A549 (cell line): ENCODE measurements at regions not wholly inside any gene's neighbourhood (a gene's known extent, or its start where the extent isn't known, plus 50 kb on each side); places are given as distances from the start of the nearest gene placed in this dataset.

Source experiments
- ATAC-seq, 2 experiments: fragments of 200-7000 bp in 1 of 2; fragments of >200 bp in 1 of 2; cut with Nextera tagmentation in 1 of 2; cut with Tn5 transposase in 1 of 2; 3 replicates each; pipeline versions ENCODE4 v1.8.0 to v1.9.1; 2018 to 2020; ENCODE audit warnings: mild to moderate bottlenecking in 1 of 2, moderate library complexity in 1 of 2
- CTCF ChIA-PET: fragments of 300-600 bp; sonication (Branson Sonifier 250); formaldehyde crosslinking; extraction: SDS; loops from one replicate; lab custom pipeline; 2021; ENCODE audit warnings: antibody characterized with exemption, inconsistent platforms; lab: Yijun Ruan, JAX
- POLR2A ChIA-PET: fragments of 350-600 bp; formaldehyde crosslinking; extraction: SDS; loops from one replicate; lab custom pipeline; 2021; ENCODE audit warnings: antibody characterized with exemption, inconsistent platforms; lab: Yijun Ruan, JAX
- DNase-seq, 2 experiments: peaks; one replicate each; pipeline versions ENCODE4 v3.0.0 to v3.0.0-alpha.2; 2011 to 2016; ENCODE audit warnings: low read depth in 1 of 2, low spot score in 1 of 2
- FAIRE-seq: peaks from 2 replicates; lab custom pipeline; 2011; peaks lifted over from hg19 to GRCh38; lab: Jason Lieb, UNC
- H3K27ac ChIP-seq, 2 experiments: fragments of >200 bp; sonication (Bioruptor Twin); formaldehyde crosslinking; 3 replicates each; pipeline ENCODE4 v1.5.1; 2016 to 2017
- H3K4me1 ChIP-seq: fragments of >200 bp; sonication (Bioruptor Twin); formaldehyde crosslinking; 3 replicates; pipeline ENCODE4 v1.6.1; 2016
- H3K4me2 ChIP-seq: fragments of >200 bp; sonication (Bioruptor Twin); formaldehyde crosslinking; 3 replicates; pipeline ENCODE4 v1.6.1; 2016
- H3K4me3 ChIP-seq: fragments of >200 bp; sonication (Bioruptor Twin); formaldehyde crosslinking; 3 replicates; pipeline ENCODE4 v1.5.1; 2016
- H3K9me3 ChIP-seq: fragments of >200 bp; sonication (Bioruptor Twin); formaldehyde crosslinking; 3 replicates; pipeline ENCODE4 v1.6.1; 2016
- BCL3 ChIP-seq: fragments of >200 bp; sonication (Bioruptor Twin); formaldehyde crosslinking; IDR thresholded peaks from 3 replicates; pipeline ENCODE4 v1.6.1; 2016
- CBX2 ChIP-seq: fragments of 200-600 bp; sonication (generic); IDR thresholded peaks from 2 replicates; pipeline ENCODE4 v1.6.1; 2016; ENCODE audit warnings: low read depth, mild to moderate bottlenecking, borderline replicate concordance
- FOSB ChIP-seq: fragments of 250-450 bp; sonication (Bioruptor Pico); IDR thresholded peaks from 2 replicates; pipeline ENCODE4 v1.5.0; 2020; ENCODE audit warnings: mild to moderate bottlenecking, moderate library complexity
- FOSL2 ChIP-seq, 2 experiments: fragments of 450-650 bp in 1 of 2; fragments of >200 bp in 1 of 2; sonication (Bioruptor Twin) in 1 of 2; formaldehyde crosslinking; IDR thresholded peaks; 2 replicates each; pipeline versions ENCODE4 v1.5.0 to v1.6.1; 2016 to 2020; ENCODE audit warnings: mild to moderate bottlenecking in 1 of 2, moderate library complexity in 1 of 2
- HEYL ChIP-seq: fragments of 250-450 bp; sonication (Bioruptor Pico); IDR thresholded peaks from 2 replicates; pipeline ENCODE4 v1.8.0; 2021; ENCODE audit warnings: mild to moderate bottlenecking, moderate library complexity
- HOXB5 ChIP-seq: fragments of 250-450 bp; sonication (Bioruptor Pico); IDR thresholded peaks from 2 replicates; pipeline ENCODE4 v1.5.0; 2020; ENCODE audit warnings: mild to moderate bottlenecking, moderate library complexity
- KDM1A ChIP-seq: fragments of 200-600 bp; sonication (generic); IDR thresholded peaks from 2 replicates; pipeline ENCODE4 v1.6.1; 2016; ENCODE audit warnings: low read depth, mild to moderate bottlenecking
- NFE2L2 ChIP-seq: fragments of 150-350 bp; conservative IDR thresholded peaks from 2 replicates; pipeline ENCODE4 v1.6.1; 2014; ENCODE audit warnings: low read length
- POLR2AphosphoS2 ChIP-seq: conservative IDR thresholded peaks from 2 replicates; pipeline ENCODE4 v1.6.1; 2012; ENCODE audit warnings: low read length, improper control_type of control experiment, inconsistent platforms
- RARB ChIP-seq: fragments of 250-450 bp; sonication (Bioruptor Pico); IDR thresholded peaks from 2 replicates; pipeline ENCODE4 v1.8.0; 2021; ENCODE audit warnings: mild to moderate bottlenecking, moderate library complexity
- RNF2 ChIP-seq: fragments of 200-600 bp; sonication (generic); IDR thresholded peaks from 2 replicates; pipeline ENCODE4 v1.6.1; 2016; ENCODE audit warnings: low read depth, mild to moderate bottlenecking, antibody characterized with exemption, moderate library complexity, borderline replicate concordance
- SMC3 ChIP-seq: fragments of >200 bp; sonication (Bioruptor Twin); formaldehyde crosslinking; IDR thresholded peaks from 3 replicates; pipeline ENCODE4 v1.6.1; 2018; ENCODE audit warnings: inconsistent platforms
- TP53 ChIP-seq: fragments of 250-450 bp; sonication (Bioruptor Pico); IDR thresholded peaks from 2 replicates; pipeline ENCODE4 v1.5.0; 2021; ENCODE audit warnings: mild to moderate bottlenecking, moderate library complexity
- USF2 ChIP-seq: fragments of 450-650 bp; IDR thresholded peaks from 2 replicates; pipeline ENCODE4 v1.6.1; 2014; ENCODE audit warnings: antibody characterized with exemption
- ZC3H11A ChIP-seq: fragments of 450-650 bp; IDR thresholded peaks from 2 replicates; pipeline ENCODE4 v1.6.1; 2014; ENCODE audit warnings: antibody characterized with exemption, mild to moderate bottlenecking
- ZSCAN20 ChIP-seq: fragments of 250-450 bp; sonication (Bioruptor Pico); IDR thresholded peaks from 2 replicates; pipeline ENCODE4 v1.8.0; 2022; ENCODE audit warnings: mild to moderate bottlenecking, moderate library complexity
- WGBS: methylation state at CpG from one replicate; pipeline ENCODE4 v1.1.6; 2017; ENCODE audit errors: missing lambda C conversion rate; 5-methylcytosine and 5-hydroxymethylcytosine counted together
- TF ChIP-seq, protein P1 (sequence below): fragments of 250-450 bp; sonication (Bioruptor Pico); IDR thresholded peaks from 2 replicates; pipeline ENCODE4 v1.5.0; 2021; ENCODE audit warnings: mild to moderate bottlenecking, moderate library complexity, borderline replicate concordance
- TF ChIP-seq, protein P2 (sequence below): IDR thresholded peaks from 2 replicates; pipeline ENCODE4 v1.6.1; 2012; ENCODE audit warnings: low read depth, borderline replicate concordance
- TF ChIP-seq, protein P3 (sequence below): fragments of >200 bp; sonication (Bioruptor Twin); formaldehyde crosslinking; IDR thresholded peaks from 2 replicates; pipeline ENCODE4 v1.6.1; 2016
- TF ChIP-seq, protein P4 (sequence below): fragments of 200-600 bp; sonication (generic); IDR thresholded peaks from 2 replicates; pipeline ENCODE4 v1.6.1; 2016; ENCODE audit warnings: antibody characterized with exemption, mild to moderate bottlenecking, moderate library complexity

DNA sequence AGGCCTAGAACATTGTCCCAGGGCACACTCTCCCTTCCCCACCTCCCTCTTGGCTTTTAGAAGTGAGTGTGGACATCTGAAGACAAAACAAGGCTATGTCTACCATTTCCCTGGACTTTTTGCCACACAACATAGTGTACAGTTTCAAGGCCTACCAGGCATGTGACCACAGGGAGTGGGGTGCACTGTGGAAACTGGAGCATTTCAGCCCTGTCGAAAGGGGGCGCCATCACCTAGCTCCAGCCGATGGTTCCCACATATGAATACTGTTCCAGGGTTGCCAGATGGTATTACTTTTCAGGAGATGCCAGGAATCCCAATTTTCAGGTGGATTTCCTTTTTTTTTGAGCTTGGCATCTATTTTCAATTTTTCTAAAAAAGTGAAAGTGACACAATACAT, 140.7 kb downstream of the KATNIP start (continued):
- 0 out of 3 replicates have a peak, but pooled peaks have one; percentile 15 for TF ChIP-seq SMC3
- no peak for TF ChIP-seq RARB
- TF ChIP-seq RNF2: no peak
- no peak for TF ChIP-seq HEYL
- no peak for TF ChIP-seq FOSB (CRISPR knock-in tag)
- TF ChIP-seq, protein P1, sequence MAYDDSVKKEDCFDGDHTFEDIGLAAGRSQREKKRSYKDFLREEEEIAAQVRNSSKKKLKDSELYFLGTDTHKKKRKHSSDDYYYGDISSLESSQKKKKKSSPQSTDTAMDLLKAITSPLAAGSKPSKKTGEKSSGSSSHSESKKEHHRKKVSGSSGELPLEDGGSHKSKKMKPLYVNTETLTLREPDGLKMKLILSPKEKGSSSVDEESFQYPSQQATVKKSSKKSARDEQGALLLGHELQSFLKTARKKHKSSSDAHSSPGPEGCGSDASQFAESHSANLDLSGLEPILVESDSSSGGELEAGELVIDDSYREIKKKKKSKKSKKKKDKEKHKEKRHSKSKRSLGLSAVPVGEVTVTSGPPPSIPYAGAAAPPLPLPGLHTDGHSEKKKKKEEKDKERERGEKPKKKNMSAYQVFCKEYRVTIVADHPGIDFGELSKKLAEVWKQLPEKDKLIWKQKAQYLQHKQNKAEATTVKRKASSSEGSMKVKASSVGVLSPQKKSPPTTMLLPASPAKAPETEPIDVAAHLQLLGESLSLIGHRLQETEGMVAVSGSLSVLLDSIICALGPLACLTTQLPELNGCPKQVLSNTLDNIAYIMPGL (CRISPR knock-in tag): no peak

- no peak overlapping the region for H3K27ac ChIP-seq
- CTCF ChIA-PET: interaction anchor here (0.7 to 2.6 kb wide), 6 partner anchors 8 to 52 kb away, joined by 3 to 11 read pairs (median 4); no protein-coding TSS in a partner anchor
- FAIRE-seq (no peak), DNase-seq (no peak)
- H3K4me3 ChIP-seq: no peak overlapping the region
- POLR2A ChIA-PET: no interaction called here
- 95% methylated on average over 4 of the region's 4 CpGs for WGBS
- no peaks in the 10 kb centered on the region for H3K4me1 ChIP-seq
- no peaks in the 10 kb centered on the region for H3K9me3 ChIP-seq
- TF ChIP-seq, protein P2, sequence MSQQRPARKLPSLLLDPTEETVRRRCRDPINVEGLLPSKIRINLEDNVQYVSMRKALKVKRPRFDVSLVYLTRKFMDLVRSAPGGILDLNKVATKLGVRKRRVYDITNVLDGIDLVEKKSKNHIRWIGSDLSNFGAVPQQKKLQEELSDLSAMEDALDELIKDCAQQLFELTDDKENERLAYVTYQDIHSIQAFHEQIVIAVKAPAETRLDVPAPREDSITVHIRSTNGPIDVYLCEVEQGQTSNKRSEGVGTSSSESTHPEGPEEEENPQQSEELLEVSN: no peak
- TF ChIP-seq FOSB (CRISPR knock-in tag): no peak
- TF ChIP-seq, protein P3, sequence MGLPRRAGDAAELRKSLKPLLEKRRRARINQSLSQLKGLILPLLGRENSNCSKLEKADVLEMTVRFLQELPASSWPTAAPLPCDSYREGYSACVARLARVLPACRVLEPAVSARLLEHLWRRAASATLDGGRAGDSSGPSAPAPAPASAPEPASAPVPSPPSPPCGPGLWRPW: no peak
- TF ChIP-seq, protein P1 (CRISPR knock-in tag): no peak
- no peak for TF ChIP-seq ZC3H11A
- no peak for TF ChIP-seq TP53 (CRISPR knock-in tag)
- TF ChIP-seq BCL3: no peak
- no peak for TF ChIP-seq HOXB5
- no peak for TF ChIP-seq NFE2L2
- TF ChIP-seq KDM1A: no peak
- TF ChIP-seq, protein P4, sequence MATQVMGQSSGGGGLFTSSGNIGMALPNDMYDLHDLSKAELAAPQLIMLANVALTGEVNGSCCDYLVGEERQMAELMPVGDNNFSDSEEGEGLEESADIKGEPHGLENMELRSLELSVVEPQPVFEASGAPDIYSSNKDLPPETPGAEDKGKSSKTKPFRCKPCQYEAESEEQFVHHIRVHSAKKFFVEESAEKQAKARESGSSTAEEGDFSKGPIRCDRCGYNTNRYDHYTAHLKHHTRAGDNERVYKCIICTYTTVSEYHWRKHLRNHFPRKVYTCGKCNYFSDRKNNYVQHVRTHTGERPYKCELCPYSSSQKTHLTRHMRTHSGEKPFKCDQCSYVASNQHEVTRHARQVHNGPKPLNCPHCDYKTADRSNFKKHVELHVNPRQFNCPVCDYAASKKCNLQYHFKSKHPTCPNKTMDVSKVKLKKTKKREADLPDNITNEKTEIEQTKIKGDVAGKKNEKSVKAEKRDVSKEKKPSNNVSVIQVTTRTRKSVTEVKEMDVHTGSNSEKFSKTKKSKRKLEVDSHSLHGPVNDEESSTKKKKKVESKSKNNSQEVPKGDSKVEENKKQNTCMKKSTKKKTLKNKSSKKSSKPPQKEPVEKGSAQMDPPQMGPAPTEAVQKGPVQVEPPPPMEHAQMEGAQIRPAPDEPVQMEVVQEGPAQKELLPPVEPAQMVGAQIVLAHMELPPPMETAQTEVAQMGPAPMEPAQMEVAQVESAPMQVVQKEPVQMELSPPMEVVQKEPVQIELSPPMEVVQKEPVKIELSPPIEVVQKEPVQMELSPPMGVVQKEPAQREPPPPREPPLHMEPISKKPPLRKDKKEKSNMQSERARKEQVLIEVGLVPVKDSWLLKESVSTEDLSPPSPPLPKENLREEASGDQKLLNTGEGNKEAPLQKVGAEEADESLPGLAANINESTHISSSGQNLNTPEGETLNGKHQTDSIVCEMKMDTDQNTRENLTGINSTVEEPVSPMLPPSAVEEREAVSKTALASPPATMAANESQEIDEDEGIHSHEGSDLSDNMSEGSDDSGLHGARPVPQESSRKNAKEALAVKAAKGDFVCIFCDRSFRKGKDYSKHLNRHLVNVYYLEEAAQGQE: no peak
- no peak for TF ChIP-seq USF2
- TF ChIP-seq POLR2AphosphoS2: no peak
- no peak for TF ChIP-seq FOSL2 (IDR thresholded peaks at IDR 0.05)
- no peak for TF ChIP-seq FOSL2 (CRISPR knock-in tag; IDR thresholded peaks at IDR 0.05)
- no peak for TF ChIP-seq ZSCAN20 (CRISPR knock-in tag)
- no peak for TF ChIP-seq CBX2
- TF ChIP-seq, all 56 proteins: peak for 0
- no peak for ATAC-seq
- H3K4me2 ChIP-seq: no peak overlapping the region
Measured at GRCh38 chr16:27691721-27692120, 141.8 kb downstream of the KATNIP start.
